ENCODE measurements at regions not wholly inside any gene's neighbourhood (a gene's known extent, or its start where the extent isn't known, plus 50 kb on each side); places are given as distances from the start of the nearest gene placed in this dataset.

- TF ChIP-seq POLR2AphosphoS5 (IDR thresholded peaks at IDR 0.05; ENCODE audit: low read depth, low read length) (no peak), POLR2A (IDR thresholded peaks at IDR 0.05; ENCODE audit: low read depth, low read length) (no peak), TAF1 (IDR thresholded peaks at IDR 0.05; ENCODE audit: borderline replicate concordance, low read depth, low read length) (no peak)
Measured at GRCh38 chr4:29734343-29735213, 985.6 kb upstream of the PCDH7 start.
